K562 (cell line): ENCODE measurements at regions not wholly inside any gene's neighbourhood (a gene's known extent, or its start where the extent isn't known, plus 50 kb on each side); places are given as distances from the start of the nearest gene placed in this dataset.

Experiments used
- ATAC-seq: fragments of 200-7000 bp; cut with Tn5 transposase; 3 replicates; pipeline ENCODE4 v1.9.1; 2020; ENCODE audit warnings: moderate library complexity
- BruUV-seq: library from RNA; stranded (reverse); fragments of 400-500 nt; replicated peaks from 2 replicates; lab custom pipeline; 2021; lab: Mats Ljungman, UMichigan
- CTCF ChIA-PET: fragments of 300-600 bp; formaldehyde crosslinking; extraction: SDS; loops from one replicate; lab custom pipeline; 2021; ENCODE audit warnings: low intra/inter-chr PET ratio; lab: Yijun Ruan, JAX
- POLR2A ChIA-PET: fragments of 300-600, 350-650 bp; sonication (Branson Sonifier 250); formaldehyde crosslinking; extraction: SDS; loops from one replicate; lab custom pipeline; 2021; ENCODE audit warnings: antibody characterized with exemption, inconsistent platforms; lab: Yijun Ruan, JAX
- DNase-seq, 4 experiments: peaks; one replicate each; pipeline versions ENCODE4 v3.0.0 to v3.0.0-alpha.2; 2011 to 2018; ENCODE audit warnings: low spot score in 3 of 4, mixed read lengths in 3 of 4; ENCODE audit errors: extremely low read depth in 1 of 4
- FAIRE-seq: peaks from 2 replicates; lab custom pipeline; 2011; peaks lifted over from hg19 to GRCh38; lab: Jason Lieb, UNC
- H2AFZ ChIP-seq: 2 replicates; pipeline ENCODE4 v1.6.0; 2011; ENCODE audit warnings: low read depth, low read length, control low read depth, inconsistent platforms
- H3K27ac ChIP-seq: fragments of 200-600 bp; 3 replicates; pipeline ENCODE4 v1.8.0; 2011; ENCODE audit warnings: low read depth, mild to moderate bottlenecking, control low read depth, inconsistent platforms, low read length, moderate library complexity, mixed read lengths; ENCODE audit errors: extremely low read depth
- H3K27me3 ChIP-seq, 2 experiments: fragments of 300-600 bp in 1 of 2; 2 replicates in 1 of 2; 3 replicates in 1 of 2; pipeline versions ENCODE4 v1.6.0 to v1.8.0; 2011; ENCODE audit warnings: inconsistent platforms in 2 of 2, low read length in 2 of 2, mild to moderate bottlenecking in 1 of 2, mixed read lengths in 1 of 2, moderate library complexity in 1 of 2; ENCODE audit not compliant: control insufficient read depth in 2 of 2, insufficient read depth in 2 of 2
- H3K36me3 ChIP-seq: fragments of 300-600 bp; 3 replicates; pipeline ENCODE4 v1.8.0; 2011; ENCODE audit warnings: mild to moderate bottlenecking, low read length, inconsistent platforms; ENCODE audit not compliant: control insufficient read depth, insufficient read depth
- H3K4me1 ChIP-seq, 2 experiments: fragments of 200-600 bp in 1 of 2; replicated peaks in 1 of 2; 2 replicates in 1 of 2; 3 replicates in 1 of 2; pipeline versions ENCODE4 v1.5.1 to v1.8.0; 2011; ENCODE audit warnings: inconsistent platforms in 2 of 2, low read length in 2 of 2, mild to moderate bottlenecking in 1 of 2, mixed read lengths in 1 of 2, moderate library complexity in 1 of 2; ENCODE audit not compliant: control insufficient read depth in 2 of 2, insufficient read depth in 2 of 2
- H3K4me2 ChIP-seq: 2 replicates; pipeline ENCODE4 v1.6.1; 2011; ENCODE audit warnings: low read length, control low read depth, inconsistent platforms, mixed read lengths; ENCODE audit not compliant: insufficient read depth
- H3K4me3 ChIP-seq: fragments of 200-600 bp; sonication (generic), shearing (Covaris generic); 2 replicates; pipeline ENCODE4 v1.5.1; 2016; ENCODE audit warnings: control low read depth, inconsistent platforms
- H3K79me2 ChIP-seq: fragments of 200-600 bp; 3 replicates; pipeline ENCODE4 v1.8.0; 2011; ENCODE audit warnings: low read length, inconsistent platforms; ENCODE audit not compliant: control insufficient read depth, insufficient read depth
- H3K9ac ChIP-seq, 2 experiments: 2 replicates each; pipeline versions ENCODE4 v1.6.0 to v1.6.1; 2011; ENCODE audit warnings: low read depth in 2 of 2, low read length in 2 of 2, control low read depth in 1 of 2, inconsistent platforms in 1 of 2, mild to moderate bottlenecking in 1 of 2, mixed read lengths in 1 of 2; ENCODE audit not compliant: insufficient read depth in 1 of 2
- H3K9me1 ChIP-seq: one replicate; pipeline ENCODE4 v1.6.0; 2011; ENCODE audit warnings: inconsistent platforms, mild to moderate bottlenecking, low read length, moderate library complexity; ENCODE audit not compliant: control insufficient read depth, insufficient read depth
- H3K9me3 ChIP-seq: replicated peaks from 2 replicates; pipeline ENCODE4 v1.5.1; 2011; ENCODE audit warnings: low read depth, low read length, inconsistent platforms; ENCODE audit not compliant: control insufficient read depth, insufficient read depth
- H4K20me1 ChIP-seq: replicated peaks from 2 replicates; pipeline ENCODE4 v1.6.1; 2011; ENCODE audit warnings: low read length, inconsistent platforms, mixed read lengths; ENCODE audit not compliant: control insufficient read depth, insufficient read depth
- IRF1 ChIP-seq: sonication (generic); formaldehyde crosslinking; IDR thresholded peaks from 2 replicates; pipeline ENCODE4 v1.8.0; 2022; ENCODE audit warnings: missing genetic modification reagents, mild to moderate bottlenecking, borderline replicate concordance
- KDM4B ChIP-seq, 2 experiments: fragments of 450-650 bp in 1 of 2; sonication (generic) in 1 of 2; IDR thresholded peaks; 2 replicates each; pipeline ENCODE4 v1.6.1; 2016 to 2017; ENCODE audit warnings: borderline replicate concordance in 2 of 2, antibody characterized with exemption in 1 of 2, low read depth in 1 of 2, mild to moderate bottlenecking in 1 of 2
- KHSRP ChIP-seq: fragments of 450-650 bp; IDR thresholded peaks from 2 replicates; pipeline ENCODE4 v1.6.1; 2017
- KLF1 ChIP-seq: fragments of 450-650 bp; IDR thresholded peaks from 2 replicates; pipeline ENCODE4 v1.6.1; 2016; ENCODE audit warnings: missing genetic modification characterization, missing compliant biosample characterization
- ZNF146 ChIP-seq: IDR thresholded peaks from one replicate; pipeline ENCODE4 v1.6.1; 2018; ENCODE audit warnings: missing compliant biosample characterization; ENCODE audit not compliant: unreplicated experiment
- ZNF354B ChIP-seq: fragments of 250-450 bp; sonication (Bioruptor Pico); IDR thresholded peaks from 2 replicates; pipeline ENCODE4 v1.4.0; 2020
- WGBS: fragments of 100-300 bp; shearing (Covaris generic); methylation state at CpG from one replicate; pipeline ENCODE4 v1.1.6; 2016; ENCODE audit warnings: low coverage, mixed read lengths; ENCODE audit not compliant: insufficient coverage; ENCODE audit errors: missing lambda C conversion rate; 5-methylcytosine and 5-hydroxymethylcytosine counted together
- in situ Hi-C: fragments of 300-500 bp; cut with MboI; formaldehyde crosslinking; loops from 4 replicates; pipeline ENCODE4 v1.15.0; 2018; ENCODE audit warnings: inconsistent platforms, mixed read lengths
- intact Hi-C: fragments of 100-400 bp; cut with micrococcal nuclease; formaldehyde crosslinking; loops from 2 replicates; pipeline ENCODE4 v1.14.2; 2022
- TF ChIP-seq, protein P1 (sequence below): sonication (generic); IDR thresholded peaks from 2 replicates; pipeline ENCODE4 v1.6.1; 2016
- TF ChIP-seq, protein P2 (sequence below), 3 experiments: fragments of 200-800 bp in 1 of 3; sonication (Bioruptor generic) in 1 of 3; sonication (generic) in 1 of 3; formaldehyde crosslinking in 1 of 3; IDR thresholded peaks; 2 replicates each; pipeline versions ENCODE4 v1.6.1 to v1.8.0; 2016 to 2022; ENCODE audit warnings: mild to moderate bottlenecking in 2 of 3, missing compliant biosample characterization in 2 of 3, missing genetic modification characterization in 2 of 3, missing genetic modification reagents in 1 of 3

GRCh38 chr4:137681081-137681480, 148.8 kb upstream of the PCDH18 start:
- no peaks in the 10 kb centered on the region for H3K4me1 ChIP-seq
- no peaks in the 10 kb centered on the region for H3K27me3 ChIP-seq
- H3K79me2 ChIP-seq = no peaks in the 10 kb centered on the region
- DNase-seq = no peak
- TF ChIP-seq IRF1 (CRISPR knock-in tag) (no peak), KLF1 (no peak), ZNF354B (CRISPR knock-in tag) (no peak), ZNF146 (CRISPR knock-in tag) (no peak), KDM4B (IDR thresholded peaks at IDR 0.05; ENCODE audit: borderline replicate concordance in 2 of 2, low read depth in 1 of 2) (no peak), KHSRP (no peak)
- TF ChIP-seq, protein P1, sequence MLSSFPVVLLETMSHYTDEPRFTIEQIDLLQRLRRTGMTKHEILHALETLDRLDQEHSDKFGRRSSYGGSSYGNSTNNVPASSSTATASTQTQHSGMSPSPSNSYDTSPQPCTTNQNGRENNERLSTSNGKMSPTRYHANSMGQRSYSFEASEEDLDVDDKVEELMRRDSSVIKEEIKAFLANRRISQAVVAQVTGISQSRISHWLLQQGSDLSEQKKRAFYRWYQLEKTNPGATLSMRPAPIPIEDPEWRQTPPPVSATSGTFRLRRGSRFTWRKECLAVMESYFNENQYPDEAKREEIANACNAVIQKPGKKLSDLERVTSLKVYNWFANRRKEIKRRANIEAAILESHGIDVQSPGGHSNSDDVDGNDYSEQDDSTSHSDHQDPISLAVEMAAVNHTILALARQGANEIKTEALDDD = no peak
- TF ChIP-seq, protein P2, sequence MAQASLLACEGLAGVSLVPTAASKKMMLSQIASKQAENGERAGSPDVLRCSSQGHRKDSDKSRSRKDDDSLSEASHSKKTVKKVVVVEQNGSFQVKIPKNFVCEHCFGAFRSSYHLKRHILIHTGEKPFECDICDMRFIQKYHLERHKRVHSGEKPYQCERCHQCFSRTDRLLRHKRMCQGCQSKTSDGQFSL (CRISPR knock-in tag; IDR thresholded peaks at IDR 0.05) = no peak
- TF ChIP-seq, protein P2 (tag; IDR thresholded peaks at IDR 0.05) = no peak
- ATAC-seq = no peak
- 0% methylated on average over 1 of the region's 1 CpG for WGBS
- in situ Hi-C loops (no loop called here), intact Hi-C loops (no loop called here)
- ChIA-PET POLR2A (interaction anchor here (0.5 kb wide), 1 partner anchor 714 kb away, joined by 3 read pairs; no protein-coding TSS in a partner anchor), CTCF (no interaction called here)
- no TSS peak for BruUV-seq
- no peak overlapping the region for H3K27ac ChIP-seq
- H3K9me3 ChIP-seq = no peaks in the 10 kb centered on the region; the same call in none of the 2 replicates
- H3K9me1 ChIP-seq = no peaks in the 10 kb centered on the region
- FAIRE-seq = no peak
- H2AFZ ChIP-seq = no peak overlapping the region
- H3K9ac ChIP-seq = no peak overlapping the region
- H4K20me1 ChIP-seq = no peaks in the 10 kb centered on the region
- H3K4me2 ChIP-seq = no peak overlapping the region
- H3K36me3 ChIP-seq = no peaks in the 10 kb centered on the region
- H3K4me3 ChIP-seq = no peak overlapping the region
